Fibroblast of upper back skin (primary cell): ENCODE measurements at regions not wholly inside any gene's neighbourhood (a gene's known extent, or its start where the extent isn't known, plus 50 kb on each side); places are given as distances from the start of the nearest gene placed in this dataset.

ENCODE experiments used
- DNase-seq: peaks from one replicate; pipeline ENCODE4 v3.0.0-alpha.2; 2013

DNA sequence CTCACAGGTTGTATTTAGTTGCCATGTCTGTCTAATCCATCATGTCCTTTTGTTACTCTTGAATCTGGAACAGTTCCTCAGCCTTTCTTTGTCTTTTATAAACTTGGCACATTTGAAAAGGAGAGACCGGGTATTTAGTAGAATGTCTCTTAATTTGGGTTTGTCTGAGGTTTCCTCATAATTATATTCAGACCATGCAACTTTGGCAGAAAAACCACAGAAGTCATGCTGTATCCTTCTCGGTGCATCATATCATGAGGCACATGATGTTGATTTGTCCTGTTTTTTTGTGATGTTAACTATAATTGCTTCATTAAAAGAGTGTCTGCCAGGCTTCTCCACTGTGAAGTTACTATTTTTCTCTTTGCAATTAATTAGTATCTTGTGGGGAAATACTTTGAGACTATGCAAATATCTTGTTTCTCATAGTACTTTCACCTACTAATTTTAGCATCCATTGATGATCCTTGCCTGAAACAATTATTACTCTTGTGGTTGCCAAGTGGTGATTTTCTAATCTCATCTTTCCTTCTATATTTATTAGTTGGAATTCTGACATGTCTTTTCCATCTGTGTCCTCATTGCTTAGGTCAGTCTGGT lies 837.3 kb downstream of the DHX35 start:
- no peak for DNase-seq

DNA sequence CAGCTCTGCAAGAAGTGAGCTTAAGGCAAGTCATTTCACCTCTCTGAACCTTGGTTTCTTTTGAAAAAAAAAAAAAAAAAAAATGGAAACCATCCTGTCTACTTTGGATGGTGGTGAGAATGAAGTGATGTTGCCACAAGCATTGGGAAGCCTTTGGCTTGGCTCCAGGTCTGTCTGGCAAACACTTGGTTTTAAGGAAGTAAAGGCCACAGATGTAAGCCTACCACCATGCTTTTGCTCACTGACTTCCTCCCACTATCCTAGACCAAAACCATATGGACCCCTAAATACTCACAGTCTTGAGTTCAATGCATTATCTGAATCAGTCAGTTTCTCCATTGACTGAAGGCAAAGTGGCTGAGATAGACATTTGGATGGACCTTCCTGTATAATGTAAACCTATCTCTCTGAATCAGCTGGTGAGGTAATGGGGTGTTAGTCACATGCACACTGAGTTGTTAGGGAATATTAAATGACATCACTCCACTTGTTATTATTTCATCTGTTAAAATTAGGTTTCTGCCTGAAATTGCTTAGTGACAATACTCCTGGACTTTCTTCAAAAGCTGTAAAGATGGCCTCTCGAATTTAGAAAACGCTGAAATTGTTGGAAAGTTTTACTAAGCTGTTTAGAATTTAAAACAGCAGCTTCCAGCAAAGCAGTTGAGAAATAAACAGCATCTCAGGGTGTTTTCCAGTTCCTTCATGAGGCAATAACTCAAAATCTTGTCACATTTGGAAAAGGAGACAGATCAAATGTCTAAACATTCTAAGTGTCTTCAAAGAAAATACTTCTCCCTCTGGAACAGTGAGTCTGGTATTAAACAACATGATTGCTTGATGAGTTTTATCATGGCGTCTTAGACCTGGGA lies 833.5 kb downstream of the DHX35 start:
- DNase-seq, result no peak

DNA sequence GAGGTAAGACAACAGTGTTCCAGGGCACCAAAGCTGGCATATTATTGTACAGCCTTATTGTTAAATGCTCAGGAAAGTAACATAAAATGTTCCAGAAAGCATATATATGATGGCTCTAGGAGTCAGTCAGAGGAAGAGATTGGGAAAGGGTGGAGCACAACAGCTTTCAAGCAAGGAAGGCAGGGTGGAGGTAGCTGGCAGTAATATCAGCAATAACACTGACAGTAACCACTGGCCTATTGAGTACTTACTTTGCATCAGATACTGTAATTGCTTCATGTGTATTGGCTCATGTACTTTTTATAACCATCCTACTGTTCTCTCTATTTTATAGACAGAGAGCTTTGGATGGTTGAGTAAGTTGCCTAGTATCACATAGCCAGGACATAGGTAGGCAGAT lies 830.2 kb downstream of the DHX35 start:
- no peak for DNase-seq

DNA sequence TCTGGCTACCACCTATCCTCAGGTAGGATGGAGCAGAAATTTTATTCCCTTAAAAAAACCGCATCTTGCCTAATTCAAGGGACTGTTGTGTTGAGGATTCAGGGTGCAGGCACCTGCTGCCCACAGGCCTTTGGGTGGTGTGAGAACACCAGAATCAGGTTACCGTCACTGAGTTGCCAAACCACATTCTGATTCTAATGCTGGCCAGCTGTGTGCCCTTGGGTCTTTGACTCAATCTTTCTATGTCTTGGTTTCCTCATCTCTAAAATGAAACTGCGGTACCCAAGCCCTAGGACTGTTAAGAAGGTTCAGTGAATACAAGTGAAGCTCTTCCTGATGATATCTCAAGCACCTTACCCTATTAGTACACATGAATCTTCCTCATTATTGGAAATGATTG lies 827.3 kb downstream of the DHX35 start:
- no peak for DNase-seq

DNA sequence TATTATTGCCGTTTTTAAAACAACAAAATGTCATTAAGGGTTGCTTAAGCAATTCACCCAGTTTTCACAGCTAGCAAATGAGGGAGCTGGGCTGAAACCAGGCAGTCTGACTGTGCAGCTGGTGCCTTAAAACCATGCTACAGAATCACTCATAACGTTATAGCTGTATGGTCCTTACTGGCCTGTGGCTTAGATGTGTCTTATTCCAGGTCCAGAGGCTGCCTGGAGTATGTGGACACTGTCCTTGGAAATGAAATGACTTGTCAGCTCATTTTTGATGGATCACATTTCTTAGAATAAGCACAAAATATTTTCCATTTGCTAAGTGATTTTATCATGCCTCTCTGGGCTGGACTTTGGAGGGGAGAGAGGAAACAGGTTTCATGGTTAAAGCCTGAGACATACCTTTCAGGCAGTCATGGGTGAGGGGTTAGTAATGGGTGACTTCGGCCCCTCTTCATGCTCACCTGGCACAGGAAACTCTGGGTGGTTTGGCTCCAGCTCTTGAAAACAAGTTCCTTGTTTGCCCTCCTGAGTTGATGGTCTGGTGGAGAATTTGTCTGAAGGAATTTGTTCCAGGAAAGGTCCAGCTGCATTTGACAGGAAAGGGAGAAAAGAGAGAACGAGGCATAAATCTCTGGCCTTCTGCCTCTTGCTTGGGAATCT lies 823.2 kb downstream of the DHX35 start:
- DNase-seq, result no peak

DNA sequence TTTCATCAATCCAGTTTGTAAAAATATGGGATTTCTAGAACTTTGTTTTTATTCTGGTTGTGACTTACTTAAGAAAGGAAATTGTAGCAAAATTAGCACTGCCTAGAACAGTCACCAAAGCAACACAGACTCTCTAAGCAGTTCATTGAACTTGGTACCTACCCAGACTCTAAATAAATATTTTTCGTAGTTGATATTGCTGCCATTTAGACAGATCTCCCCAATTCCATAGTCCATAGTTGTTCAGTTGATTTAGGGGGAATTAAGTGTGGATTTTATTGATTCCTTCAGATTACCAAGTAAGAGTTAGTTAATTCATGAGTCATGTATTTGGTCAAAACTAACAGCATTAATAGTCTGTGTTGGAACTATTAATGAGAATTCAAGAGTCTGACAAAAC lies 822.5 kb downstream of the DHX35 start:
- DNase-seq, result no peak

DNA sequence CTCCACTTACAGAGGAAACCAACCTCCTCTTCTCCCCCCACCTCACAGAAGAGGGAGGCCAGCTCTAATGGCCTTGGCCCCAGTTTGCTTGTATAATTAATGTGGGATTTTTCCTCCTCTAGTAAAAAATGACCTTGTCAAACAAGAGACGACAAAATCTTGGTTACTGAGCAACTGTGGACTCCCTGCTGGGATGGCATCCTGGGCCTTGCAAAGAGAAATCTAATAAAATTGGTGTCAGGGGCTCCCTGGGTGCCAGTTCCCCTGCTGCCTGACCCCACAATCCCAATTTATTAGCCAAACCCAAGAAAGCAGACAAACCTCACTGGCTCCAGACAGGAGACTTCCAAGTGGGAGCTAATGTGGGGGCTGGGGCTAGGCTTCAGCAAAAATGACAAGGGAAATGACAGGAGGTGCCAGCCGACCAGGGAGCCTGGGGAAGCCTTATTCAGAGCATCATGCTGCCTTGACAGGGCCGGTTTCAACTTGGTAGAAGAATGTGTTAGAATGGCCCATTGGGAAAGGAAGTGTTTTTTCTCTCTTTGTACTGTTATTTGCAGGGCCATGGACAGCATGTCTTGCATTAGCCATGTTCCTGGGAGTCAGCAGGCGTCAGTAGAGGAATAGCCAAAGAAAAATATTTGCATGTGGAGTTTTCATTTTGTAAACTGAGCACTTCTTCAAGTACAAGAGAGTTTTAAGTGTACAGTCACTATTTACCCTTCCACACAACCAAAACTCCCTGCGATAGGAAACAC lies 816.9 kb downstream of the DHX35 start:
- DNase-seq, result no peak

DNA sequence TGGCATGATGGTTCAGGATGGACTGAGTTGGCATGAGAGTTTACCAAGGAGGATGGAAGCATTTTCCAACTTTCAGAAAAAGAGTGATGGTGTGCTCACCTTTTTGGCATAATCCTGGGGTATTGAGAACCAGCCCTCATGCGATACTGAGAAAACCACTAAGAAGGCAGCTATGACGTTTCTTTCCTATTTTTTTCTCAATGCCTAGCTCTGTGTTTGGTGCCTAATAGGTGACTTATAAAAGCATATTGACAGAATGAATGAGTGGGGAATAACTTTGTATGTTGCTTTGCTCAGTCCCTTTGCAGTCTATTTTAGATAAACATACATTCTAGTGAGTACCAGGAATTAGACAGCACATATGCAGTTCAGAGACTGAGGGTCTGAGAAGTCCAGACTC lies 816.3 kb downstream of the DHX35 start:
- no peak for DNase-seq

DNA sequence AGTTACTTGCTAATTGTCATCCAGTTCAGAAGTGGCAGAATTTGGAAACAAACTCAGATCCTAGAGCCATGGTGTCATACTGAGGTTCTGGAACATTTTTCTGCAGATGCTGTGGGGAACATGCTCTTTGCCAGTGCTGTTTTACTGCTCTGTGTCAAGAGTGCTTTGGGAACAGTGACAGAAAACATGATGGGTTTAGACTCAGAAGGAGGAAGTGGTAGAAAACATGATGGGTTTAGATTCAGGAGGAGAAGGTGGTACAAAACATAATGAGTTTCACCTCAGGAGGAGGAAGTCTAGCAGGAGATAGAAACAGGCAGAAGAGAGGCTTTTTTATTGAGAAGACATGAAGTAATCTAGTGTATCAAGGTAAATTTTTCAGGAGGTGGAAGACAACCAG lies 815.5 kb downstream of the DHX35 start:
- DNase-seq, result no peak

DNA sequence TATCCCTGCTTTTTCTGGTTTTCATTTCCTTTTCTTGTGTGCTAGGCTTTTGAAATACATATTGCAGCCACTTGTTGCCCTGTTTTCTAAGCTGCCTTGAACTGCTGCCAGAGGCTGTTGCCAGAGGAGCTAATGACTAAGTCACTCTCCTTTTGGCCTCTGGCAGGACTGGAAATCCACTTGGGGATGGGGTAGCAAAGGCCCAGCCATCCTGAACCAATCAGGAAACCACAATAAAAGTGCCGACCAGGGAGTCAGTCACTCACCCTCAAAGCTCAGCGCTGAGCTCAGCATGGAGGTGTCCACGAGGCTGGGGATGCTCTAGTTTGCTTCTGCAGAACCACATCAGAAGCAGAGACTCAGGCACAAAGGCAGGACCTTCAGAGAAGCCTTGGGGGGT lies 813.0 kb downstream of the DHX35 start:
- peak; percentile 91 for DNase-seq

DNA sequence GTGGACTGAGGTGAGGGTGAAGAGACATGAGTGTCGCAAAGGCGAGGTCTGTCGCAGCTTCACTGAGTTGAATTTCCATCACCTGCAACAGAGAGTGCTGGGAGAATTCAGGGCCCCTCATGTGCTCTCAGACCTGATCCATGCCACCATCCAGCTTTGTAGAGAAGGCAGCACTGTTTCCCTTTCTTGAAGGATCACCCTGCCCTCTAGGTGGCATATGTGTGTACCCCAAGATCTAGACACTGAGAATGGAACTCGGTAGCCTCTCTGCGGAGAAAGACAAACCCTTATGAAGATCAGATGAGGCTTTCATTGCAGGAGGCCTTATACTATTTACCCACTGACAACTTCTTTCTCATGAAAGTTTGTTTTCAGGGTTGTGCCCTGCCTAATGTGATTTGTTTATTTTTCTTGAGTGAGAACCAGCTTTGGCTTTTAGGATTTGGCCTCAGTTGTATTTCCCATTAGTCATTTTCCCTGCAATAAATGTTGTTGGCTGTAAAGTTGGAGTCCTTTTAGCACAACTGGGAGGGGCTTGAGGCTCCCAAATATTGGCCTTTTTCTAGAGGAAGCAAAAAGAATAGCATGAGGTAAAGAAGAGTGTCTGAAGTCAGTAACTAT lies 811.3 kb downstream of the DHX35 start:
- DNase-seq, result no peak

DNA sequence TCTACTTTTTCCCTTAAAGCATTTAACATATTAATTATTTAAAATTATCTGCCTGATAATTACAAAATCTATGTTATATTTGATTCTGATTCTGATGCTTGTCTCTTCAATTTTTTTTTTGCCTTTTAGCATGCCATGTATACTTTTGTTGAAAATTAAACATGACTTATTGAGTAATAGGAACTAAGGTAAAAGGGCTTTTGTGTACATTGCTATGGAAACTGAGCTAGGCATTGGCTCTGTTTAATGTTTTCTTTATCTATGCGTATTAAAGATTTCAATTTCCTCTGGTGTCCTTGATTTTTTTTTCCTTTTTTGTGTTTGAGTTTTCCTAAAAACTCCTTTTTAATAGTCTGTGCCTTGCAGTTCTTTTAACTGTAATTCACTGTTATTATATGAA lies 805.2 kb downstream of the DHX35 start:
- no peak for DNase-seq

DNA sequence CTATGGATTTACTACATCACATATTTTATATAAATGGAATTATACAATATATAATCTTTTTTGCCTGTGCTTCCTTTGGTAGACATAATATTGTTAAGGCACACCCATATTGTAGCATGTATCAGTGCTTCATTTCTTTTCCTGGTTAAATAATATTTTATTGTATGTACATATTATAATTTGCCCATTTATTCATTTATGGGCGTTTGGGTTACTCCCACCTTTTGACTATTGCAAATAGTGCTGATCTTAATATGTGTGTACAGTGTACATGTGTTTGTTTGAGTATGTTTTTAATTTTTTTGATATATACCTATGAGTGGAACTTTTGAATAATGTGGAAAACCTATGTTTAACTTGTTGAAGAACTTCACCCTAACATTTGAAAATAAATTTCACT lies 804.2 kb downstream of the DHX35 start:
- no peak for DNase-seq

DNA sequence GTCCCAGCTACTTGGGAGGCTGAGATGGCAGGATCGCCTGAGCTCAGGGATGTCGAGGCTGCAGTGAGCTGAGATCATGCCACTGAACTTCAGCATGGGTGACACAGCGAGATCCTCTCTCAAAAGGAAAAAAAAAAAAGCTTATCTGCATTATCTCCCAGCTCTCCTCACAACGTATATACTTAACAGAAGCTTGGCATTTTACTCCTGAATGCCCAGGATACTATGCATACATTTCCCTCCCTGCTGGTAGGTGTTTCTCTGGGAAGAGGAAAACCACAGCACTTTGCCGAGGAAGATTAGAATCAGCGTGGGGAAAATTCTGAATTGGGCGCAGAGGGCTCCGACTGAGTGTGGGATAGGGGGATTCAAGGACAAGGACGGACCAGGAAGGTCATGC lies 800.6 kb downstream of the DHX35 start:
- DNase-seq, result no peak

DNA sequence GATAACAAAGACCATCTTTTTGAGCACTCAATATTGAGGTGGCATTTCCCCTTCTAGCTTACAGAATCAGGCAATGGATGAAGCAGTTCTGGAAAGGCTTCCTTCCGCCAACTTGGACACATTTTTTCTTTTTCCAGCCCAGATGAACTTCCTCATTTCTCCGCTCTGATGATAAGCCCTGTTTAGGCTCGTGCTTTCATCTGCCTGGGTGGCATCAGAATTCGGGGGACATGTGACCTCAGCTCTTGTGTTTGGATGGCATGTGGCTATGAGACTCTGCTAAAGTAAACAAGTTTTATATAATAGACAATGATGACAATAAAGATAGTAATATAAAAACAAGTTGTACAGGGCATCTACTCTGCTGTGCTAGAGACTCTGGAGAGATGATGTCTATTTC lies 796.7 kb downstream of the DHX35 start:
- no peak for DNase-seq

DNA sequence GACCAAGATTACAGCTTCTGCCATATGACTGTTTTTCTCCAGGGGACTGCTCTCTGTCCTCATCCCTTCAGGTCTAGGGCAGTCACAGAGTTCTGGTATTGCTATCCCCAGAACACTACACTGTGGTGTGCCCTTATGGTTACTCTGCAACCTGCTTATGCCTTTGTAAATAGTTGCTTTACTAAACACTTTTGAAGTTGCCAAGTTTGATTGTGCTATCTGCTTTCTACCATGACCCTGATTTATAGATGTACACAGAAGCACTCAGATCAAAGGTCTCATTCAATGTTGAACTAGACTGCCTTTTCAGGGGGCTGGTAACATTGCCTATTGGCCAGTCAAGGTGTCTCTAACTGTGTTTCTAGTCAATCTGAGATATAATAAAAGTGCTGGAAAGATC lies 794.7 kb downstream of the DHX35 start:
- DNase-seq, result no peak

DNA sequence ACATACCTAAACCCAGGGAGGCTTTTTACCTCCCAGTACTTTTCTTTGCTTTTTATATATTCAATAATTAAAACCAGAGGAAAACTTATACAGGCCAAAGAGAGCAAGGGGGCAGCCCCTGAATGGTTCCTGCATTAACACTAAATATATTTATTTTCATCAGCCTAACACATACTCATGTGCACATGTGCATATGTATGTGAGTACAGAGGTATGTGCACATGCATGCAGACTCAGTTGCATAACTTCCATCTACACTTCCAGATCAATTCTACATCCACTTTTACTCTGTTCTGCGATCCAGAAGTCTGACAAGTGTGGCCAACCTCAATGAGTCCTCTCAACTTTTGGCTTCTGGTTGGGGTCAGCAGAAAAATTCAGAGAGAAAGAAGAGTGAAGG lies 794.2 kb downstream of the DHX35 start:
- no peak for DNase-seq

DNA sequence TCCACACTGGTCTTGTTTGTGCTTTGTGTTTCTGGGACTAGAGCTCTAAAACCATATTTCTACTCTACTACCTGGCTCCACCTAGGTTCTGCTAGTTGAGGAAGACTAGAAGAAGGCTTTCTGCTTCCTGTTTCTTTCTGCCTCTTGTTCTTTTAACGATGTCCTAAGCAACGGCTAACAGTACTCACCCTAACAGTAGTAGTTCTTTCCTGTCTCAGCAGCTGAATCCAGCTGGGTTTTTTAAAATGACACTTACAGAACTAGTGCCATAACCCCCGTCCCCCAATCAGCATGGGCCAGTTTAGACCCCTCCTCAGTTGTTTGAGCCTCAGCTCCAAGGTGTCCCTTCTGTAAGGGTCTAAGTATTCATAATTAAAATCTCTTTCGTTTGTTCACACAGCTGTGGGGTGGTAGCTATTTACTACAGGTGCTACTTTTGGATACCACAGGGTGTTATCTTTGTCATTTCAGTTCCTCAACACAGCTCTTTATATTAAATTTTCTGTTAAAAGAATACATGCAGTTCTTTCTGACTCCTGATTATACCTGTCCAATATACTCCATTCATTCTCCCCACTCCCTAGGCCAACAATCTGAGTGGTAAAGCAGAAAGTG lies 790.2 kb downstream of the DHX35 start:
- DNase-seq, result no peak

DNA sequence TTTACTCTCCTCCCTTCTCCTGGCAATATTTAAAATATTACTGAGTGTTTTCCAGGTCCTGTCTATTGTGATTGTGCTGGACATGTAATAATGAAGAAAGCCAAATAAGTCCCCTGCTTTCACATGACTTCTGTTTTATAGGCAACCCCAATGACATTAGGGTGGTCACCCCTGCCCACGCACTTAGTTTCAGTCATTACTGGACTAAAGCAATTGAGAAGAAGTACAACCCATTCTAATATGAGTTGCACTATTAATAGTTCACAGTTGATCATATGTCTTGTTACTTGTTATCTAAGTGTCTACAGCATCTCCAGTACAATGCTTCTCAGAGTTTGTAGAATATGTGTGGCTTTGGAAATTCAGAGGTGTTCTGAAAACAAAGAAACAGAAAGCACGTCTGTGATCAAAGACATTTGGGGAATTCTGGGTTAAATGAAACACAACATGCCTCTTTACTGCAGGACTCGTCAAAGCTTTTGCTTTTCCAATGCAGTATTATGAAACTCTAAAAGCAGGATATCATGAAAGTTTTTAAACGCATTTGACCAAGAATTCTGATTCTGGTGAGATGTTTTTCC lies 789.5 kb downstream of the DHX35 start:
- DNase-seq, result no peak

DNA sequence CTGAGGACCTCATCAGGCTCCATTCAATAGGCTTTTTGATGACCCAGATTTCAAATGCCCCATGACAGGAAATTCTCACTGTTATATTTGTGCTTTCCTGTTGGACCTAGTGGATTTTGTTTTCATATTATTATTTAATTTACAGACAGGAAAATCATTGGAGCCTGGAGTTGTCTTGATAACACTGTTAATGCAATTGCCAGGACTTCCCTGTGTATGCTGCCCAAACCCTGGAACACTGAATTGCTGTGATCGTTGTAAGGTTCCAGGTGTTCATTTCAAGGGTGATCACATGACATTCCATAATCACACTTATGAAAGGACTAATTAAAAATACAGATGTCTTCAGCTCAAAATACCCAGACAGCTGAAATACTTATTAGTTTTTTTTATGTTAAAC lies 783.2 kb downstream of the DHX35 start:
- DNase-seq, result no peak

DNA sequence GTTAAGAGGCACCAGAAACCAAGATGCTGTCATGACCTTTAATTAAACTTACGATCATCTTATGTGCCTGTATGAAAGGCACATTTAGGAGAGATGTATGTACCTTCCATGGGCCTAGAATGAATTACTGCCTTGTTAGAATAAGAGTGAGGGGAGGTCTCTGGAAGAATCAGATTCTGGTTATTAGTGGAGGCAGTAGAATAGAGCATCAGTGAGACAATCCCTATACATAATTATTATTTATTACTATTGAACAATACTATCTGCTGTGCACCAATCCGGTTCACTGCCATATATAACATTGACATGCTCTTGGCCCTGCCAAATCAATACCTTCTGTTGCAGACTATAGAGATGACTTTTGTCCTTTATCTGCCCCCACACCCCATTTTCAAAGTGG lies 776.5 kb downstream of the DHX35 start:
- no peak for DNase-seq
